ENCODE measurements at regions not wholly inside any gene's neighbourhood (a gene's known extent, or its start where the extent isn't known, plus 50 kb on each side); places are given as distances from the start of the nearest gene placed in this dataset.

DNA sequence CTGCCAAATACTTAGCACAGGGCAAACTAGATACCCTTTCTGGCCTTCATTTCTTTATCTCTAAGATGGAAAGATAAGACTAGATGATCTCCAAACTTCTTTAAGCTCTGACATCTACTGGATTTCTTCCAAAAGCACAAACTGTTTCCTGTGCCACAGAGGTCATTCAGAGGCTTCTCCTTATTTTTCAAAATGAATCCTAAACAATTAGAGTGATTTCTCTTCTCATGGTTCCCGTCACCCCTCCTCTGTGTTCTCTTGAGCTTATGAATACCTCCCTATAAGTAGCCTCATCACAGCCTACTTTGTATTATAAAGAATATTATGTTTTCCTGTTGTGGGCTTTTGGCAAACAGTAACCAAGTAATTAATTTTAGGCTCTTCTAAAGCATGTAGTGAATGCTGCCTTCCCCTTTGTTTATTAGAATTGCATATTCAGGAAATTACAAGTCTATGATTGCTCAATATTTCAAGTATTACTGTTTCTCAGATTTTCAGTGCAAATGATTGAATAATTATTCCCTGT, 179.5 kb downstream of the REEP3 start:
- TF ChIP-seq, protein P1, sequence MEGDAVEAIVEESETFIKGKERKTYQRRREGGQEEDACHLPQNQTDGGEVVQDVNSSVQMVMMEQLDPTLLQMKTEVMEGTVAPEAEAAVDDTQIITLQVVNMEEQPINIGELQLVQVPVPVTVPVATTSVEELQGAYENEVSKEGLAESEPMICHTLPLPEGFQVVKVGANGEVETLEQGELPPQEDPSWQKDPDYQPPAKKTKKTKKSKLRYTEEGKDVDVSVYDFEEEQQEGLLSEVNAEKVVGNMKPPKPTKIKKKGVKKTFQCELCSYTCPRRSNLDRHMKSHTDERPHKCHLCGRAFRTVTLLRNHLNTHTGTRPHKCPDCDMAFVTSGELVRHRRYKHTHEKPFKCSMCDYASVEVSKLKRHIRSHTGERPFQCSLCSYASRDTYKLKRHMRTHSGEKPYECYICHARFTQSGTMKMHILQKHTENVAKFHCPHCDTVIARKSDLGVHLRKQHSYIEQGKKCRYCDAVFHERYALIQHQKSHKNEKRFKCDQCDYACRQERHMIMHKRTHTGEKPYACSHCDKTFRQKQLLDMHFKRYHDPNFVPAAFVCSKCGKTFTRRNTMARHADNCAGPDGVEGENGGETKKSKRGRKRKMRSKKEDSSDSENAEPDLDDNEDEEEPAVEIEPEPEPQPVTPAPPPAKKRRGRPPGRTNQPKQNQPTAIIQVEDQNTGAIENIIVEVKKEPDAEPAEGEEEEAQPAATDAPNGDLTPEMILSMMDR (conservative IDR thresholded peaks at IDR 0.05; ENCODE audit: low read depth, low read length): no peak
- H3K4me3 ChIP-seq (ENCODE audit: low read depth, low read length): no peak overlapping the region
- no peak for DNase-seq (ENCODE audit: low read depth)

DNA sequence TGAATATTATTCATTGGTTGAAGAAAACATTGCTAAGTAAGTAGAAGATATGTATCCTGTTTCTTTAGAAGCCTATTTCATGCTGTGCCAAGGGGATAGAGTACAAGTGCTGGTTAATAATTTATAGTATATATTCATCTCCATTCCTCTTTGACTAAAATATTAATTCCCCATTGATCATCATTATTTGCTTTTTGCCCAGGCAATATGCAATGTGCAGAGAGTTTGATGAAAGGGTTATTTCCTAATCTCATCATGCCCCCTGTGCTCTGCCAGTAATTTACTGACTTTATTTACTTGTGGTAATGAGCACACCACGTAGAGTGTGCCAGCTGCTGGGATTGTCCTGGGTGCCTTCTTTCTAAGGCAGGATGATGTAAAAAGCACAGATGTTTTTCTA, 180.9 kb downstream of the REEP3 start:
- no peak overlapping the region for H3K4me3 ChIP-seq (ENCODE audit: low read depth, low read length)
- TF ChIP-seq, protein P1 (conservative IDR thresholded peaks at IDR 0.05; ENCODE audit: low read depth, low read length): no peak
- no peak for DNase-seq (ENCODE audit: low read depth)

DNA sequence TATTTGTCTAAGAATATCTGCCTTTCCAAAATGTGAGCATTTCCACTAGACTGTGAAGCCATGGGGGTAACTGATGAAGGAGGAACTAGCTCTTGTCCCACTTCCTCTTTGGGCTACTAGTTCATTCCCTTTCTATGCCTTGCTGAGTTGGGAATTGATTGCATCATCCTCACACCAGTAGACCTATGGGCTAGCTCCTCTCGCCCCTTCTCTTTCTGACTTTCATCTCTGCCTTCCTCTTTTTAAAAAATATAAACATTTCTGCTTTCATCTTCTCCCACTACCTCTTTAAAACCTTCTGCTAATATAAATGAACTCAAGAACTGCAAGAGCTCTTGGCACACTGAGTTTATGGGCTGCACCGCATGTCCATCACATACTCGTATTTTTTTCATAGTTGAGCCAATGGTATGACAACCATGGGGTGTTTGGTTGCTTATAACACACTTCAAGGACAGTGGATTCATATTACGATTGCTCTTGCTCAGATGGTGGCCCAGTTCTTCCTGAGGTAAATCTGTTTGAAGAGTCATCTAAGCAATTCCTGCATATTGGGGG, 182.0 kb downstream of the REEP3 start:
- TF ChIP-seq, protein P1 (conservative IDR thresholded peaks at IDR 0.05; ENCODE audit: low read depth, low read length): no peak
- H3K4me3 ChIP-seq (ENCODE audit: low read depth, low read length): no peak overlapping the region
- no peak for DNase-seq (ENCODE audit: low read depth)

DNA sequence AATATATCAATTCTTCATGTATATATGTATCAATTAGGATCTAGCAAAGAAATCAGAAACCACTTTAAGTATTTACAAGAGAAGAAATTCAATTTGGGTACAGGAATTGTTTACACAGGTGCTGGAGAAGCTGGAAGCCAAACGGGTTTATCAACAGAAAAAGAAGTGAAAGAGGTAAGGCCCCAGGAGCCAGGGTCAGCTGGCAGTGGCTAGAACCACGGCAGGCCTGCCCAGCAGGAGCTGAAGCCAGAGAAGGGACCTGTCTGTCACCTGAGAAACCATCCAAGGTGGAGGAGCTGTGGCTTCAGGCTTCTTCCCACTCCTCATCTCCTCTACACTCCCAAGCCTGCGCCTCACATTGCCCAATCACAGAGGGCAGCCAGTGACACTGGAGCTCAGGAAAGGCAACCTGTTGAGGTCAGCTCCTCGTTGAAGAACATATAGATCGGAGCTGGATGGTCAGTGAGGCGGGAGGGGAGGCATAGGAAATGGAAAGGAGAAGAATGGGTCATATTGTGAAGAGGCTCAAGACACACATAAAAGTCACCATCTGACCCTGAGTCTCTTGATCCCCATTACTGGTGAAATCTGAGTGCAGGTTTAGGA, 182.6 kb downstream of the REEP3 start:
- DNase-seq (ENCODE audit: low read depth): no peak
- TF ChIP-seq, protein P1 (conservative IDR thresholded peaks at IDR 0.05; ENCODE audit: low read depth, low read length): no peak

DNA sequence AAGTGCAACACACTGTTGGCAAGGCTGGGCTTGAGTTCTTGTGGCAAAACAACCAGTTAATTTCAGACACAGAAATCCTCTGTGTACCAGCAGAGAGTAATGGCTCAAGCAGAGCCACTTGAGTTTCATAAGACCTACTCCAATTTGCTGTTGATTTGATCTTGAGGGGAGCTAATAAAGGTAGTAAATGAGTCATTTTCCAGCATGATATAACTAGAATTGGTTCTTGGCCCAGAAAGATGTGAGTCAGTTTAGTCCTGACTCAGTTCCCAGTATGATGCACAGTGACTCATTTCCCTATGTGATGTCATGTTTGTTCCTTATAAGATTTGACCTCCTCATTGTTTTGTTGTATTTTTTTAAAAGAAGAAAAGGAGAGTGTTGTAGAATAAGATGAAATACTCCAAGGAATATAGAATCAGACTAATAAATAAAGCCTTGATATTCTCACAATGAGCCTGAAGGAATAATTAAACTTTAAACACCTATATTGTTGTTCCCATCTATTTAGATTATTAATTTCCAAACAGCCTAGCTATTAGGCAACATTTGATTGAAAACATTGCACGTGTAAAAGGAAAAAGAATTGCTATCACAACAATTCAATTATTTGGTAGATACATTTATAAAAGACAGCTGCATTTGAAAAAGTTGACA, 186.2 kb downstream of the REEP3 start:
- no peak overlapping the region for H3K4me3 ChIP-seq (ENCODE audit: low read depth, low read length)
- peak; percentile 99 for DNase-seq (ENCODE audit: low read depth)
- TF ChIP-seq, protein P1 (conservative IDR thresholded peaks at IDR 0.05; ENCODE audit: low read depth, low read length): no peak

More for the DNA sequence above, 182.6 kb downstream of the REEP3 start:
- no peak overlapping the region for H3K4me3 ChIP-seq (ENCODE audit: low read depth, low read length)

DNA sequence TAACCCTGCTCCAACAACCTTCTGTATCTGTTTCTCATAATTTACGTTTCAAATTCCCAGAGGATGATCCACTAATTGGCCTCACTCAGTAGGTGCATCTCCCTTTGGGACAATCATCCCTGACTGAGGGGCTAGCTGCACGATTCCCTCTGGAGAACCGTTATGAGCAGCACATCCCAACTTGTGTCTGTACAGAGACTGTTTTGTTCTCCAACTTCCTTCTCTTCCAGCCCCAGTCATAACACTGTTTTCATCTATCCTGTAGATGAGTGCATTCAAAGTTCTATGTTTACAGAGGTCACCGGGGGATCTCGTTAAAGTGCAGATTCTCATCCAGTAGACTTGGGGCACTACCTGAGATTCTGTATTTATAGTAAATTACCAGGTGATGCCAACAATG, 187.2 kb downstream of the REEP3 start:
- TF ChIP-seq, protein P1 (conservative IDR thresholded peaks at IDR 0.05; ENCODE audit: low read depth, low read length): no peak
- no peak overlapping the region for H3K4me3 ChIP-seq (ENCODE audit: low read depth, low read length)
- DNase-seq (ENCODE audit: low read depth): no peak

Measured in epithelial cell of proximal tubule (primary cell).